Ovary (tissue), 3 donors: ENCODE measurements at regions not wholly inside any gene's neighbourhood (a gene's known extent, or its start where the extent isn't known, plus 50 kb on each side); places are given as distances from the start of the nearest gene placed in this dataset.

Experiments
- CTCF ChIP-seq, 3 donors: fragments of 450-650 bp in 2 of 3; fragments of 200-600 bp in 1 of 3; IDR thresholded peaks; one replicate each; pipeline versions ENCODE4 v1.5.1 to v1.8.0; 2016 to 2022; ENCODE audit warnings: antibody characterized with exemption in 3 of 3, mild to moderate bottlenecking in 1 of 3
- EP300 ChIP-seq: sonication (generic); formaldehyde crosslinking; IDR thresholded peaks from one replicate; pipeline ENCODE4 v1.6.1; 2017; ENCODE audit warnings: antibody characterized with exemption
- POLR2A ChIP-seq: fragments of 450-650 bp; IDR thresholded peaks from one replicate; pipeline ENCODE4 v1.6.1; 2017; ENCODE audit warnings: antibody characterized with exemption, mild to moderate bottlenecking, moderate library complexity
- donor health status: DM: no; HTN: no; CAD: no.

- TF ChIP-seq CTCF (IDR thresholded peaks at IDR 0.05) (no peak), POLR2A (no peak), EP300 (no peak)
These were observed 63.2 kb upstream of the SLC24A4 start for GRCh38 chr14:92259613-92260357.
